ENCODE measurements at regions not wholly inside any gene's neighbourhood (a gene's known extent, or its start where the extent isn't known, plus 50 kb on each side); places are given as distances from the start of the nearest gene placed in this dataset.

GRCh38 chr9:107750741-107751566, 261.4 kb upstream of the KLF4 start:
- TF ChIP-seq POLR2AphosphoS5 (IDR thresholded peaks at IDR 0.05) (peak; percentile 71 to 73 (median 71)), POLR2A (IDR thresholded peaks at IDR 0.05) (no peak)
- intact Hi-C loops (cut with DNase I; ENCODE audit: low total_unique reads) (loop anchor here (2.0 to 5.0 kb wide), 2 partner anchors 112 to 264 kb away; partner anchors contain the start of gene KLF4), in situ Hi-C loops (cut with MboI; ENCODE audit: low pct_ligation_motif_present in 1 of 4, low pct_unique_long_range_greater_than_20kb in 1 of 4, low sequenced_read_pairs in 3 of 4) (no loop called here)
- Histone ChIP-seq H3K4me3 (no peak overlapping the region), H3K9me3 (no peaks in the 10 kb centered on the region), H3K36me3 (no peaks in the 10 kb centered on the region), H3K27me3 (no peaks in the 10 kb centered on the region), H3K27ac (peak overlapping the region; percentile 72 to 88 (median 80)), H3K4me1 (peaks cover 28 to 49% (median 31%) of the 10 kb centered on the region in 4 donors)
- 33 to 37% methylated on average over 3 to 8 of the region's 8 CpGs for WGBS, 2 donors (ENCODE audit: low coverage in 1 of 2)
- peak; percentile 72 for DNase-seq

- H3K27me3 ChIP-seq = no peaks in the 10 kb centered on the region
- WGBS, 2 donors (ENCODE audit: low coverage in 1 of 2) = 69% methylated on average over 5 of the region's 5 CpGs; no CpG with 5 or more reads in 1 of the 2 donors
- H3K27ac ChIP-seq = peak overlapping the region; percentile 72 to 88 (median 80)
- no peaks in the 10 kb centered on the region for H3K36me3 ChIP-seq
- H3K4me1 ChIP-seq = peaks cover 26 to 44% (median 27%) of the 10 kb centered on the region in 4 donors
- peak; percentile 76 for DNase-seq
- no peak overlapping the region for H3K4me3 ChIP-seq
- in situ Hi-C loops (cut with MboI; ENCODE audit: low pct_ligation_motif_present in 1 of 4, low pct_unique_long_range_greater_than_20kb in 1 of 4, low sequenced_read_pairs in 3 of 4) (loop anchor here in 1 of 4 donors (25.0 kb wide), 1 partner anchor 263 kb away; the partner anchor contains the start of gene KLF4), intact Hi-C loops (cut with DNase I; ENCODE audit: low total_unique reads) (loop anchor here (2.0 to 5.0 kb wide), 2 partner anchors 111 to 263 kb away; partner anchors contain the start of gene KLF4)
- no peaks in the 10 kb centered on the region for H3K9me3 ChIP-seq
- TF ChIP-seq POLR2AphosphoS5 (IDR thresholded peaks at IDR 0.05) = peak; percentile 51 to 70 (median 65)
- no peak for TF ChIP-seq POLR2A (IDR thresholded peaks at IDR 0.05)
Observed at GRCh38 chr9:107749787-107750444, 260.3 kb upstream of the KLF4 start.

GRCh38 chr9:107744873-107745272, 255.3 kb upstream of the KLF4 start:
- Histone ChIP-seq H3K27me3 (no peaks in the 10 kb centered on the region), H3K27ac (no peak overlapping the region), H3K36me3 (no peaks in the 10 kb centered on the region), H3K4me1 (peaks cover 7 to 19% (median 11%) of the 10 kb centered on the region in 4 donors), H3K4me3 (no peak overlapping the region), H3K9me3 (no peaks in the 10 kb centered on the region)
- intact Hi-C loops (cut with DNase I; ENCODE audit: low total_unique reads) (no loop called here), in situ Hi-C loops (cut with MboI; ENCODE audit: low pct_ligation_motif_present in 1 of 4, low pct_unique_long_range_greater_than_20kb in 1 of 4, low sequenced_read_pairs in 3 of 4) (loop anchor here in 1 of 4 donors (25.0 kb wide), 1 partner anchor 258 kb away; the partner anchor contains the start of gene KLF4)
- 68 to 94% methylated on average over 2 of the region's 2 CpGs for WGBS, 2 donors (ENCODE audit: low coverage in 1 of 2)
- DNase-seq = no peak
- TF ChIP-seq POLR2A (IDR thresholded peaks at IDR 0.05) = no peak

- TF ChIP-seq POLR2A (IDR thresholded peaks at IDR 0.05) (no peak), POLR2AphosphoS5 (IDR thresholded peaks at IDR 0.05) (no peak), CTCF (IDR thresholded peaks at IDR 0.05) (no peak), EP300 (IDR thresholded peaks at IDR 0.05; ENCODE audit: low read depth) (no peak)
- intact Hi-C loops (cut with DNase I; ENCODE audit: low total_unique reads) = no loop called here
- H3K9me3 ChIP-seq = no peaks in the 10 kb centered on the region
- in situ Hi-C loops (cut with MboI; ENCODE audit: low pct_ligation_motif_present in 1 of 4, low pct_unique_long_range_greater_than_20kb in 1 of 4, low sequenced_read_pairs in 3 of 4) = loop anchor here in 1 of 4 donors (25.0 kb wide), 1 partner anchor 255 kb away; the partner anchor contains the start of gene KLF4
- DNase-seq = no peak
- no peaks in the 10 kb centered on the region for H3K27me3 ChIP-seq
- no peak overlapping the region for H3K27ac ChIP-seq
- H3K36me3 ChIP-seq = no peaks in the 10 kb centered on the region
- no peak overlapping the region for H3K4me3 ChIP-seq
- H3K4me1 ChIP-seq = peaks cover 7 to 29% (median 18%) of the 10 kb centered on the region in 4 donors
- WGBS, 2 donors (ENCODE audit: low coverage in 1 of 2) = 86 to 89% methylated on average over 8 to 10 of the region's 10 CpGs
Observed at GRCh38 chr9:107742531-107743309, 253.2 kb upstream of the KLF4 start.

All from transverse colon (tissue), 4 donors.